GM12864 (cell line): ENCODE measurements at regions not wholly inside any gene's neighbourhood (a gene's known extent, or its start where the extent isn't known, plus 50 kb on each side); places are given as distances from the start of the nearest gene placed in this dataset.

Experiments
- DNase-seq: peaks from one replicate; pipeline ENCODE4 v3.0.0-alpha.2; 2011; ENCODE audit warnings: low read depth
- H3K4me3 ChIP-seq: 2 replicates; pipeline ENCODE4 v1.5.1; 2011; ENCODE audit warnings: mild to moderate bottlenecking, low read depth, low read length, control low read depth
- TF ChIP-seq, protein P1 (sequence below): IDR thresholded peaks from 2 replicates; pipeline ENCODE4 v1.5.1; 2011; ENCODE audit warnings: low read depth, mild to moderate bottlenecking, moderate library complexity, low read length, control low read depth, inconsistent platforms; ENCODE audit errors: missing control alignments

DNA sequence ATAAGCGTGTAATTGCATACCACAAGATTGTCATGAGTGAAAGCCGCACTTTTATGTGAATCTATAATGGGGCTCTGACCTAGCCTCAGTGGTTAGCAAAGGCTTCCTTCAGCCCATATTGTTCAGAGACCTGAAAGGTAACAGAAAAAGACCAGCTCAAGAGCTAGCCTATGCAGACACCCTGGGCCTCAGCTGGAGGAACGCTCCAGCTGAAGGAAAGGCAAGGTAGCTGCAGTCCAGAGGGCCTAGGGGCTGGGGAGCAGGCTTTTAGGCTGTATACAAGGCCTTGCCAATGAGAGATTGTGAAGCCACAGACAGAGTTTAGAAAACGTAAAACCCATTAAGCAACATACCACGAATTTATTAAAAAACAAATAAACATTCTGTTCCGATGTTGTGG, 246.6 kb upstream of the GHITM start:
- H3K4me3 ChIP-seq, result no peak overlapping the region
- DNase-seq, result no peak
- TF ChIP-seq, protein P1, sequence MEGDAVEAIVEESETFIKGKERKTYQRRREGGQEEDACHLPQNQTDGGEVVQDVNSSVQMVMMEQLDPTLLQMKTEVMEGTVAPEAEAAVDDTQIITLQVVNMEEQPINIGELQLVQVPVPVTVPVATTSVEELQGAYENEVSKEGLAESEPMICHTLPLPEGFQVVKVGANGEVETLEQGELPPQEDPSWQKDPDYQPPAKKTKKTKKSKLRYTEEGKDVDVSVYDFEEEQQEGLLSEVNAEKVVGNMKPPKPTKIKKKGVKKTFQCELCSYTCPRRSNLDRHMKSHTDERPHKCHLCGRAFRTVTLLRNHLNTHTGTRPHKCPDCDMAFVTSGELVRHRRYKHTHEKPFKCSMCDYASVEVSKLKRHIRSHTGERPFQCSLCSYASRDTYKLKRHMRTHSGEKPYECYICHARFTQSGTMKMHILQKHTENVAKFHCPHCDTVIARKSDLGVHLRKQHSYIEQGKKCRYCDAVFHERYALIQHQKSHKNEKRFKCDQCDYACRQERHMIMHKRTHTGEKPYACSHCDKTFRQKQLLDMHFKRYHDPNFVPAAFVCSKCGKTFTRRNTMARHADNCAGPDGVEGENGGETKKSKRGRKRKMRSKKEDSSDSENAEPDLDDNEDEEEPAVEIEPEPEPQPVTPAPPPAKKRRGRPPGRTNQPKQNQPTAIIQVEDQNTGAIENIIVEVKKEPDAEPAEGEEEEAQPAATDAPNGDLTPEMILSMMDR, result no peak

DNA sequence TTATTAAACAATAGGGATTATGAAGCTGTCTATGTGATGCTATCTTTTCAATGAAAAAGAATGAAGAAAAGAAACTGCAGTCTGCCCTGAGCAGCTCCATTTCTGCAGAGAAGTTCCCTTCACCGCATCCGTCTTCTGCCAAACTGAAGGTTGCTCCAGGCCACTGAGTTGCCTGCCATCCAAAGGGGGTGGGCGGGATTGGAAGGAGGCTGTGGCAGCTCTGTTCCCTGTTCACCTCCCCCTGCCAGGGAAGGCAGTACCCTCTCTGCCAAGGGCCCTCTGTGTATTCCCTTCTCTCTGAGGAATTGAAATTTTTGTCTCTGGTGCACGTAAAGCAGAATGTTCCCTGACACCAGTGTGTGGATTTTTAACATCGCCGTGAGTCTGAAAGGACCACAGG, 243.1 kb upstream of the GHITM start:
- TF ChIP-seq, protein P1, result no peak
- no peak overlapping the region for H3K4me3 ChIP-seq
- DNase-seq, result no peak

DNA sequence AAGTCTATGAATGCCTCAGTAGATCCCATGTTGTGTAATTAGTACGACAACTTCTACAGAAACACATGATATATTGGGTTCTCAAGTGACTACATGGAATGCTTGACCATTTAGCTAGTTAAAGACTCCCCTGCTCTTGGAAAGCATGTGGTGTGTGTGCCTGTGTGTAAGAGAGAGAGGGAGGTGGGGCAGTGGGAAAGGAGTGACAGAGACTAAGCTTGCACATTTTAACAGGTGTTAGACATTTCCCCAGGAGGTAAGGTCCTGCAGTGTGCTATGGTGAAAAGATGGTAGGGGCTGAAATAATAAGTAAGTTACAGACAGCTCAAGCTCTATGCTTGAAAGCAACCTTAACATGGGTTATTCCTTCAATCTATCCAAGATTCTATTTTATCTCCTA, 241.7 kb upstream of the GHITM start:
- H3K4me3 ChIP-seq, result no peak overlapping the region
- no peak for DNase-seq
- TF ChIP-seq, protein P1, result no peak

GRCh38 chr10:83908506-83908905, 230.8 kb upstream of the GHITM start:
- TF ChIP-seq, protein P1, result no peak
- H3K4me3 ChIP-seq, result no peak overlapping the region
- DNase-seq, result no peak

DNA sequence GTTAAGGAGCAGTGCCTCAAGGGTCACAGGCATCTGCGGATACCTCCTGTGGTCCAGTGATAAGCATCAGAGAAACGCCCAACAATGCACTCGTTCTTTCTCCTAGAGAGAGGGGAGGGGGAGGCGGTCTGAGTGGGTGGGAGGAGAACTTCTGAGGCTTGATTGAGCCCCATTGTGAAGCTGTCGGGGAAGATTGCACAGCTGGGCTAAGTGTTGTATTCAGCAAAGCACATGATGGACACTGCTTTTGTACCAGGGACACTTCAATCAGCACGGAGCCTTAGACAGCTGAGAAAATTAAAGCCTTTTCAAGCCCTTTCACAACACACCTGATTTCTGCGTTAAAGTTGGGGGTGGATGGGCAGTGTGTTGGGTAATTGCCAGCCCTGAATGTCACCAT, 230.3 kb upstream of the GHITM start:
- TF ChIP-seq, protein P1, result no peak
- DNase-seq, result no peak
- no peak overlapping the region for H3K4me3 ChIP-seq

DNA sequence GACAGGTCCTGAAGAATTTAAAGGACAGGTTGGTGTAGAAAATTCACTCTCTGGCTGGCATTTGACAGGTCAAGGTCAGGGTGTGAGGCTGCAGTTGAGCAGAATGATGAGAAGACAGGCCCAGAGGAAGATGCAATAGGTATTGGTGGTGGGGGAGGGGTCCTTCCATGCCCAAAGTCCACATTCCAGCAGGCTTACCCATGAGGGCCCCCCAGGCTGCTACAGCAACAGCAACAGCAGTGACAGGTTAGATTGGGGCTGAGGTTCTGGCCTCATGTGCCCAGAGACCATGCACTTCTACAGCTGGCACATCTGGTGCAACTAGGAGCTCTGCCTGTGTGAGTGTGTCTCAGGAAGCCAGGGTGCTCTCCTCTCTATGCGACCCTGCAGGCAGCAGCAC, 223.5 kb upstream of the GHITM start:
- TF ChIP-seq, protein P1, result no peak
- H3K4me3 ChIP-seq, result no peak overlapping the region
- no peak for DNase-seq

DNA sequence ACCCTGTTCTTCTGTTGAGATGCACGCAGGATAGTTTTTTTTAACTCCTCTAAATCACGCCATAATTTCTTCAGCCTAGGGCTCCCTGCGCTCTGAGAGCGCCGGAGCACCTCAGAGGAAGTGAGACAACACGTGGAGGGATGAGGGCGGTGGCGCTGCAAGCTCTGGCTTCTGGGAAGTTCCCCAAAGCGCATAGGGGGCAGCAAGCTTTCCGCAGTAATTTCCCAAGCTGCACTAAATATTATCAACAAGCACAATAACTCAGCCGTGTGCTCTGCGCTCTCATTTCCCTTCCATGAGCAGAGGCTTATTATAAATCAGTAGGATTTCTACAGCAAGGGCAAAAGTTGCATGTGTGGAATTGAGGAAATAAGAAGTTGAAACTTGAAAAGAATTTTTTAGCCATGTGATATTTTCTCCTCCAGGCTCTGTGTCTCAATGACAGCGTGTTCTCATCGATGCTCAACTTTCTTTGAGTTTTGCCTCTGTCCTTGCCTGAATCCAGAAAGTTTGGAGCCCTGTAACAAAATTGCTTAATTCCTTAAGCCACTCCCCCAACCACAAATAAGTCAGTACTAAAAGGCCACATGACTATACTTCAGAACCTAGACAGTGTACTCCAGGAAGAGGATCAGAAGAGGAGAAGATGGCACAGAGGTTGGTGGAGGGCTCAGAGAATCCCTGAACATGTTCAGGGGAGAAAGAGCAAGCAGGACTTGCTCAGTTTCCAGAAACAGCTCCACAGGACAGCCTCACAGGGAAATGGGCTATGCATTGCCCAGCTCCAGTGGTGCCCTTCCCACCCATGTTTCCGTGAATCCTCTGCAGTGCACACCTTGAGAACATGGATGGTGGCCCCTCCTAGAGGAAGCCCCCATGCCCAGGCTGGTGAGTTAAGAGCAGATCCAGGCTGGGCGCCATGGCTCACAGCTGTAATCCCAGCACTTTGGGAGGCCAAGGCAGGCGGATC, 221.5 kb upstream of the GHITM start:
- no peak overlapping the region for H3K4me3 ChIP-seq
- TF ChIP-seq, protein P1, result peak; percentile 62
- DNase-seq, result peak; percentile 22
